ENCODE measurements at regions not wholly inside any gene's neighbourhood (a gene's known extent, or its start where the extent isn't known, plus 50 kb on each side); places are given as distances from the start of the nearest gene placed in this dataset.

GRCh38 chr1:72366466-72366865 lies 84.1 kb upstream of the NEGR1 start:
- no peak for DNase-seq

GRCh38 chr1:72365693-72366092 lies 83.4 kb upstream of the NEGR1 start:
- no peak for DNase-seq

- DNase-seq: no peak
Measured at GRCh38 chr1:72362538-72362937, 80.2 kb upstream of the NEGR1 start.

- no peak for DNase-seq
Measured at GRCh38 chr1:72357411-72357810, 75.1 kb upstream of the NEGR1 start.

GRCh38 chr1:72355899-72356298 lies 73.6 kb upstream of the NEGR1 start:
- no peak for DNase-seq

- DNase-seq: no peak
Measured at GRCh38 chr1:72341661-72342060, 59.3 kb upstream of the NEGR1 start.

GRCh38 chr1:72336776-72337175 lies 54.4 kb upstream of the NEGR1 start:
- DNase-seq: no peak

Measured in stimulated activated naive CD4-positive, alpha-beta T cell (primary cell).